ENCODE measurements at regions not wholly inside any gene's neighbourhood (a gene's known extent, or its start where the extent isn't known, plus 50 kb on each side); places are given as distances from the start of the nearest gene placed in this dataset.
"Not testable (repeated sequence)": the region's sequence is repeated elsewhere in the genome, so short reads cannot be mapped to it uniquely, and the experiment has no call there.

GRCh38 chr10:42454313-42454712 lies 184.1 kb downstream of the ZNF33B start:
- no peak overlapping the region for H3K27ac Mint-ChIP-seq
- H3K36me3 Mint-ChIP-seq (ENCODE audit: low read depth): no peaks in the 10 kb centered on the region
- no peak for ATAC-seq (replicated peaks)
- no peak overlapping the region for H3K4me3 Mint-ChIP-seq
- H3K9me3 Mint-ChIP-seq: peaks cover 18% of the 10 kb centered on the region
- peaks cover 10% of the 10 kb centered on the region for H3K27me3 Mint-ChIP-seq
- H3K4me1 Mint-ChIP-seq: no peaks in the 10 kb centered on the region

GRCh38 chr10:42431095-42431494 lies 207.3 kb downstream of the ZNF33B start:
- H3K36me3 Mint-ChIP-seq (ENCODE audit: low read depth): no peaks in the 10 kb centered on the region
- H3K4me3 Mint-ChIP-seq: no peak overlapping the region
- no peaks in the 10 kb centered on the region for H3K9me3 Mint-ChIP-seq
- H3K27me3 Mint-ChIP-seq: peaks cover 4% of the 10 kb centered on the region
- H3K4me1 Mint-ChIP-seq: no peaks in the 10 kb centered on the region
- H3K27ac Mint-ChIP-seq: no peak overlapping the region
- ATAC-seq (replicated peaks): no peak

- H3K9me3 Mint-ChIP-seq: no peaks in the 10 kb centered on the region
- ATAC-seq (replicated peaks): no peak
- no peaks in the 10 kb centered on the region for H3K4me1 Mint-ChIP-seq
- no peak overlapping the region for H3K27ac Mint-ChIP-seq
- H3K4me3 Mint-ChIP-seq: no peak overlapping the region
- H3K27me3 Mint-ChIP-seq: no peaks in the 10 kb centered on the region
- H3K36me3 Mint-ChIP-seq (ENCODE audit: low read depth): no peaks in the 10 kb centered on the region
Measured at GRCh38 chr10:42428534-42428933, 209.8 kb downstream of the ZNF33B start.

DNA sequence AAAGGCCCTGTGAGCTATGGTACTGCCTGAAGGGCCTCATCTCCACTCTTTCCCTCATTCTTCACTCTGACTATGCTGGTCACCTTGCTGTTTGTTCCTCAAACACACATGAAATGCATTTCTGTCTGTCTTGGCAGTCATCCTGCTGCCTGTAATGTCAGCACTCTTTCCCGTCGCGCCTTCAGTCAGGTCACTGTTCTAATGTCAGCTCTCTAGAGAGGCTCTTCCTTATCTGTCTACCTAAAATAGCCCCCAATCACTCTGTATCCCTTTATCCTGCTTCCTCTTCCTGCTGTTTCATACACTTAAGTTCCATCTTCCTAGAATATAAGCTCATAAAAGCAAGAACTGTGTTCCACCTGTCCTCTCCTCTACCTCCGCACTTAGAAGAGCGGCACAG lies 215.5 kb downstream of the ZNF33B start:
- no peaks in the 10 kb centered on the region for H3K4me1 Mint-ChIP-seq
- H3K4me3 Mint-ChIP-seq: no peak overlapping the region
- ATAC-seq (replicated peaks): no peak
- no peak overlapping the region for H3K27ac Mint-ChIP-seq
- H3K36me3 Mint-ChIP-seq (ENCODE audit: low read depth): no peaks in the 10 kb centered on the region
- no peaks in the 10 kb centered on the region for H3K9me3 Mint-ChIP-seq
- H3K27me3 Mint-ChIP-seq: peaks cover 12% of the 10 kb centered on the region

DNA sequence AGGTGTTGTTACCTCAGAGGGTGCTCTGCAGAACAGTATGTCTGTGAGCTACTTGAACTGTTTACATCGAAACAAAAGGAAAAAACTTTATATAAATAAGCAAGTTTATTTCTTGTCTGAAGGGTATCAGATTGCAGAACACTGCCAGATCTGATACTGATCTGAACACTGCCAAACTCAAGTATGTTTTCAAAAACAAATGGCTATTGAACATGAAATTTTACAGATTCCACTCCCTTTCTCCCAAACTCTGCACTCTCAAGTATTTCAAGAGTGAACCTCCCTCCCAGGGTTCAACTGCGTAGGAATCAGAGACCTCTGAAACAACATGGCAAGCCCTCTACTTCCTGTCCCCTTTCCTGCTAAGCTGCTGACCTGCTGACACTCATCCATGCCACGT lies 216.6 kb downstream of the ZNF33B start:
- Mint-ChIP-seq H3K27ac (no peak overlapping the region), H3K27me3 (peaks cover 12% of the 10 kb centered on the region), H3K9me3 (no peaks in the 10 kb centered on the region), H3K4me1 (no peaks in the 10 kb centered on the region), H3K4me3 (no peak overlapping the region), H3K36me3 (ENCODE audit: low read depth) (no peaks in the 10 kb centered on the region)
- ATAC-seq (replicated peaks): no peak

DNA sequence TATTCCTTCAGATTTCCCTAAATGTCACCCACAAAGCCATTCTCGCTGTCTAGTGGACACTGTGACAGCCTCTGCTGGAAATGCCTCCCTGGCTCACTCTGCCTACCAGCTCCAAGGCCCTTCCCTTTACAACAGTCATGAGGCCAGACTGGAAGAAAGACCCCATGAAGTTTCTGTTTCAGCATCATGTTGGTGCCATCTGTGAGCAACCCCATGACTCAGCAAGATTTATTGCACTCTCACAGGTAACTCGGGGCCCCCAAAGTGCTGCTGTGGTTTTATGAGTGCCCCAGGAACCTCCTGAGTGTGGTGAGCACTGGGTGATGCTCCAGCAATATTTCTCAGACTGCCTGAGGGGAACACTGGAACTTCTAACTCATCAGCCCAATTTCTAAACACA lies 218.6 kb downstream of the ZNF33B start:
- Mint-ChIP-seq H3K4me3 (no peak overlapping the region), H3K4me1 (no peaks in the 10 kb centered on the region), H3K9me3 (no peaks in the 10 kb centered on the region), H3K27ac (no peak overlapping the region), H3K36me3 (ENCODE audit: low read depth) (no peaks in the 10 kb centered on the region), H3K27me3 (peaks cover 12% of the 10 kb centered on the region)
- no peak for ATAC-seq (replicated peaks)

DNA sequence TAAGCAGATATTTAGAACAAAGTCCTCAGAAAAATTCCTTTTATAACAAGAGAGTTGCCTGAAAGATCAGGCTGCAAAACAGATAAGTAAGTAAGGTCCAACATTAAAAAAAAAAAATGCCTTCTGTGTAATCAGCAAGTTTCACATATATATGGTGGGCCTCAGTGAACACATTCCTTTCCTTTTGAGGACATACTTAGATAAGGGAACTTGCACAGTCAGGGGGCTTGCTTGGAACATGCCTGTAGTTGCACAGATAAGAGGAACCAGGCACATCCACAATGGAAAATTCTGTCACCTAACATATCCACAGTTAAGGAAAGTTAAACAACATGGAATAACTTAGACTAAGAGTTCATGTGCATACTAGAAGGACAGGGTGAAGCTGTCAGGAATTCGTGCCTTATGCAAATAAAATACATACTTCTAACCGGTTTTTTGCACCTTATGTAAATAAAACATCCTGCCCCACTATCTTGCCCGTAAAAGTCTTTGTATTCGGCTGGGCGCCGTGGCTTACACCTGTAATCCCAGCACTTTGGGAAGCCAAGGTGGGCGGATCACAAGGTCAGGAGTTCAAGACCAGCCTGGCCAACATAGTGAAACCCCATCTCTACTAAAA lies 257.3 kb downstream of the ZNF33B start:
- no peaks in the 10 kb centered on the region for H3K4me1 Mint-ChIP-seq

GRCh38 chr10:42367532-42368230 lies 270.7 kb downstream of the ZNF33B start:
- Mint-ChIP-seq H3K27me3 (peaks cover 9% of the 10 kb centered on the region), H3K9me3 (peaks cover 4% of the 10 kb centered on the region), H3K36me3 (ENCODE audit: low read depth) (no peaks in the 10 kb centered on the region), H3K4me3 (peak overlapping the region; percentile 26), H3K27ac (no peak overlapping the region), H3K4me1 (no peaks in the 10 kb centered on the region)
- ATAC-seq (replicated peaks): peak; percentile 88

More for the DNA sequence above, 257.3 kb downstream of the ZNF33B start:
- no peaks in the 10 kb centered on the region for H3K27me3 Mint-ChIP-seq
- H3K9me3 Mint-ChIP-seq: peaks cover 3% of the 10 kb centered on the region
- no peak for ATAC-seq (replicated peaks)
- no peaks in the 10 kb centered on the region for H3K36me3 Mint-ChIP-seq (ENCODE audit: low read depth)
- no peak overlapping the region for H3K4me3 Mint-ChIP-seq
- no peak overlapping the region for H3K27ac Mint-ChIP-seq

DNA sequence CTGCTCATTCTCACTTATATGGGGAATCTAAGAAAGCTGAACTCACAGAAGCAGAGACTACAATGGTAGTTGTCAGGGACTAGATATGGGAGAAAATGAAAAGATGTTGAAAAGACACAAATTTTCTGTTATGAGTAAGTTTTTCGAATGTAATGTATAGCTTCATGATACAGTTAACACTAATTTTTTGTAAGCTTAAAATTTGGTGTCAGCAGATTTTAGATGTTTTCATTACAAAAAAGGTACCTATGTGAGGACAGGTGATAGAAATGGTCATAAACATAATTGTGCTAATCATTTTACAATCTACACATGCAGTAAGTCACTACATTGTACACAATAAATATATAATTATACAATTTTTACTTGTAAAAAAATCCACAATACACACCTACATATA lies 286.6 kb downstream of the ZNF33B start:
- Mint-ChIP-seq H3K27ac (no peak overlapping the region), H3K4me1 (no peaks in the 10 kb centered on the region), H3K36me3 (ENCODE audit: low read depth) (no peaks in the 10 kb centered on the region), H3K4me3 (no peak overlapping the region), H3K27me3 (no peaks in the 10 kb centered on the region), H3K9me3 (no peaks in the 10 kb centered on the region)
- no peak for ATAC-seq (replicated peaks)

DNA sequence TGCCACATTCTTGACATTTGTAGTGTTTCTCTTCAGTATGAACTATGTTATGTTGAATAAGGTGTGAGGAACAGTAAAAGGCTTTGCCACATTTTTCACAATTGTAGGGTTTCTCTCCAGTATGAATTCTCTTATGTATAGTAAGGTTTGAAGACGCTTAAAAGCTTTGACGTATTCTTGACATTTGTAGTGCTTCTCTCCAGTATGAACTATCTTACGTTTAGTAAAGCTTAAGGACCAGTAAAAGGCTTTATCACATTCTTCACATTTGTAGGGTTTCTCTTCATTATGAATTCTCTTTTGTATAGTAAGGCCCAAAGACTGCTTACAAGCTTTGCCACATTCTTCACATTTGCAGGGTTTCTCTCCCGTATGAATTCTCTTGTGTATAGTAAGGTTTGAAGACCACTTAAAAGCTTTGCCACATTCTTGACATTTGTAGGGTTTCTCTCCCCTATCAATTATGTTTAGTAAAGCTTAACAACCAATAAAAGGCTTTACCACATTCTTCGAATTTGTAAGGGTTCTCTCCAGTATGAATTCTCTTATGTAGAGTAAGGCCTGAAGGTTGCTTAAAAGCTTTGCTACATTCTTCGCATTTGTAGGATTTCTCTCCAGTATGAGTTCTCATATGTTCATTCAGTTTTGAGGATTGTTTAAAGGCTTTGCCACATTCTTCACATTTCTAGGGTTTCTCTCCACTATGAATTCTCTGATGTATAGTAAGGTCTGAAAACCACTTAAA lies 301.6 kb downstream of the ZNF33B start:
- ATAC-seq (replicated peaks); H3K27me3 Mint-ChIP-seq; H3K27ac Mint-ChIP-seq; H3K4me3 Mint-ChIP-seq; H3K36me3 Mint-ChIP-seq (ENCODE audit: low read depth); H3K4me1 Mint-ChIP-seq: not testable (repeated sequence)
- H3K9me3 Mint-ChIP-seq: peaks cover 20% of the 10 kb centered on the region

DNA sequence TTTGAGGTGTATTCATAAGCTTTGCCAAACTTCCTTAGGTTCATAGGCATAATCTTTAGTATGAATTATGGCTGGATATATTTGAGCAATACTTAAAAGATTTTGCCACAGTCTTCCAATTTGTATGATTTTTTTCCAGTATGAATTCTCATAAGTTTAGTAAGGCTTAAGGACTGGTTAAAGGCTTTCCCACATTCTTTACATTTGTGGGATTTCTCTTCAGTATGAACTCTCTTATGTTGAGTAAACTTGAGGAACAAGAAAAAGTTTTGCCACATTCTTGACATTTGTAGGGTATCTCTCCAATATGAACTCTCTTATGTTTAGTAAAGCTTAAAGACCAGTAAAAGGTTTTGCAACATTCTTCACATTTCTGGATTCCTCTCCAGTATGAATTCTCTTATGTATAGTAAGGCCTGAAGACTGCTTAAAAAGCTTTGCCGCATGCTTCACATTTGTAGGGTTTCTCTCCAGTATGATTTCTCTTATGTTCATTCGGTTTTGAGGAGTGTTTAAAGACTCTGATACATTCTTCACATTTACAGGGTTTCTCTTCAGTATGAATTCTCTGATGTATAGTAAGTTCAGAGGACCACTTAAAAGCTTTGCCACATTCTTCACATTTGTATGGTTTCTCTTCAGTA lies 302.6 kb downstream of the ZNF33B start:
- H3K4me1 Mint-ChIP-seq; H3K27me3 Mint-ChIP-seq; H3K4me3 Mint-ChIP-seq; ATAC-seq (replicated peaks); H3K36me3 Mint-ChIP-seq (ENCODE audit: low read depth); H3K27ac Mint-ChIP-seq: not testable (repeated sequence)
- H3K9me3 Mint-ChIP-seq: peaks cover 23% of the 10 kb centered on the region

DNA sequence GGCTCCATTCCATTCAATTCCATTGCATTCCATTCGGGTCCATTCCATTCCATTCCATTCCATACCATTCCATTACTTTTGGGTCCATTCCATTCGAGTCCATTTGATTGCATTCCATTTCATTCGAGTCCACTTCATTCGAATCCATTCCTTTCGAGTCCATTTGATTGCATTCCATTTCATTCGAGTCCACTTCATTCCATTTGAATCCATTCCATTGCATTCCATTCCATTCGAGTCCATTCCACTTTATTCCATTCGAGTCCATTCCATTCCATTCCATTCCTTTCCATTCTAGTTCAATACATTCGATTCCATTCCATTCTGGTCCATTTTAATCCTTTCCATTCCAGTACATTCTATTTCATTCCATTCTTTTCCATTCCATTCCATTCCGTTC lies 334.0 kb downstream of the ZNF33B start:
- Mint-ChIP-seq H3K36me3 (ENCODE audit: low read depth) (no peaks in the 10 kb centered on the region), H3K9me3 (peaks cover 40% of the 10 kb centered on the region), H3K4me1 (peaks cover 7% of the 10 kb centered on the region), H3K4me3 (no peak overlapping the region), H3K27ac (no peak overlapping the region), H3K27me3 (no peaks in the 10 kb centered on the region)
- ATAC-seq (replicated peaks): no peak

GRCh38 chr10:42281896-42282295 lies 356.5 kb downstream of the ZNF33B start:
- not testable (repeated sequence) for H3K4me1 Mint-ChIP-seq; H3K36me3 Mint-ChIP-seq (ENCODE audit: low read depth); H3K4me3 Mint-ChIP-seq; ATAC-seq (replicated peaks); H3K27ac Mint-ChIP-seq; H3K9me3 Mint-ChIP-seq; H3K27me3 Mint-ChIP-seq

DNA sequence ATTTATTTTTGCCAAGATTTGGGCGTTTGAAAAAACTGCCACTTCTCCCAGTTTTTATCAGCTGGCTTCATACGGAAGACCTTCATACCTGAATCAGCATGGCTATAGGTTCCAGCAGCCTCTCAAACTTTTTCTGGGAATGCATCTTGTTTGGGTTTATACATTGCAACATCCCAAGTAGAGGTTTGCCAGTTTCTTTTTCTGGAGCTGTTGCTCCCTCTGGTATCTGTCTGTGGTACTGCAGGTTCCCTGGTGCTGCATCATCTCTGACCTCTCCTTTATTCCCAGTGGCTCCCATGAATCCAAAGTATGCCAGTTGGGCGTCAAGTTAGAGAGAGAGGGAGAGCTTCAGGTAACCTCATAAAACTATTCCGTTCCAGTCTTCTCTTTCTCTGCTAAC lies 368.6 kb downstream of the ZNF33B start:
- H3K9me3 Mint-ChIP-seq; H3K4me3 Mint-ChIP-seq; ATAC-seq (replicated peaks); H3K27ac Mint-ChIP-seq; H3K4me1 Mint-ChIP-seq; H3K36me3 Mint-ChIP-seq (ENCODE audit: low read depth); H3K27me3 Mint-ChIP-seq: not testable (repeated sequence)

DNA sequence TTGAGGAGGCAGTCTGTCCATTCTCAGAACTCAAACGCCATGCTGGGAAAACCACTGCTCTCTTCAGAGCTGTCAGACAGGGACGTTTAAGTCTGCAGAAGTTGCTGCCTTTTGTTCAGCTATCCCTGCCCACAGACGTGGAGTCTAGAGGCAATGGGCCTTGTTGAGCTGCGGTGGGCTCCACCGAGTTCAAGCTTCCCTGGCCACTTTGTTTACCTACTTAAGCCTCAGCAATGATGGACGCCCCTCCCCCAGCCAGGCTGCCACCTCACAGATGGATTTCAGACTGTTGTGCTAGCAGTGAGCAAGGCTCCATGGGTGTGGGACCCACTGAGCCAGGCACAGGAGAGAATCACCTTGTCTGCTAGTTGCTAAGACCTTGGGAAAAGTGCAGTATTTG lies 375.1 kb downstream of the ZNF33B start:
- not testable (repeated sequence) for H3K4me1 Mint-ChIP-seq; H3K27ac Mint-ChIP-seq; H3K27me3 Mint-ChIP-seq; H3K9me3 Mint-ChIP-seq; H3K4me3 Mint-ChIP-seq; ATAC-seq (replicated peaks); H3K36me3 Mint-ChIP-seq (ENCODE audit: low read depth)

Data from activated T-helper 17 cell treated with anti-CD3 and anti-CD28 coated beads, Interleukin-2, amount 50 U/mL, for 72 hours (primary cell).